HG02798 (cell line): ENCODE measurements at regions not wholly inside any gene's neighbourhood (a gene's known extent, or its start where the extent isn't known, plus 50 kb on each side); places are given as distances from the start of the nearest gene placed in this dataset.
A peak's percentile ranks its signal among the peaks of the same experiment; 100 is the strongest.
"Not testable (repeated sequence)": the region's sequence is repeated elsewhere in the genome, so short reads cannot be mapped to it uniquely, and the experiment has no call there.

ENCODE experiments used
- ATAC-seq: cut with Tn5 transposase; IDR thresholded peaks from one replicate; pipeline ENCODE4 v1.9.1; 2021; ENCODE audit warnings: mild to moderate bottlenecking; ENCODE audit not compliant: unreplicated experiment, poor library complexity

DNA sequence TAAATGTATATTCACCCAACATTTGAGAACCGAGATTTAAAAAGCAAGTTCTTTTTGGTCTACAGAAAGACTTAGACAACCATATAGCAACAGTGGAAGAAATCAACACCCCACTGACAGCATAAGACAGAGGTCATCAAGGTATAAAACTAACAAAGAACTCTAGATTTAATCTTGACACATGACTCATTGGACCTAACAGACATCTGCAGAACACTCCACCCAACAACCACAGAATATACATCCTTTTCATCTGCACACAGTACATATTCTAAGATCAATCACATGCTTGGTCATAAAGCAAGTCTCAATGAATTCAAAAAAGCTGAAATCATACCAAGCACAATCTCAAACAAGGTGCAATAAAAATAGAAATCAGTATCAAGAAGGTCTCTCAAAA is 65.8 kb downstream of the SPIN4 start:
- ATAC-seq = no peak

GRCh38 chrX:63284659-63285058 is 66.5 kb downstream of the SPIN4 start:
- ATAC-seq = no peak

GRCh38 chrX:63283348-63283747 is 67.8 kb downstream of the SPIN4 start:
- no peak for ATAC-seq

DNA sequence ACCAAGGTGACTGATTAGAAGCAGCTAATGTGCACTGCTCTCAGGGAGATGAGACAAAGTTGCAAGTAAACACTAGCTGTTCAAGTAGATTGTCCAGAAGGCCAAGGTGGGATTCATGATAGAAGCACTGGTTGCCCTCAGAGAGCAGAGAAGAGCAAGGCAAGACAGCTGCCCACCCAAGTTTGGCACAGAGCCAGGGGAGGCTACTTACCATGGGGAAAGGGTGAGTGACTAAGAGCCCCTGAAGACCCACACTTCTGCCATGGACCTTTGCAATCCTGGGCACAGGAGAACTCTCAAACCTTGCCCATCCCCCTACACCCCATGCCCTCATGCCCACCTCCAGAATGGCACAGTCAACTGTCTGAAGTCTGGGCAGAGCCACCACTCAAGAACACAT is 68.3 kb downstream of the SPIN4 start:
- no peak for ATAC-seq

- ATAC-seq = no peak
These were observed 69.1 kb downstream of the SPIN4 start for GRCh38 chrX:63282077-63282476.

DNA sequence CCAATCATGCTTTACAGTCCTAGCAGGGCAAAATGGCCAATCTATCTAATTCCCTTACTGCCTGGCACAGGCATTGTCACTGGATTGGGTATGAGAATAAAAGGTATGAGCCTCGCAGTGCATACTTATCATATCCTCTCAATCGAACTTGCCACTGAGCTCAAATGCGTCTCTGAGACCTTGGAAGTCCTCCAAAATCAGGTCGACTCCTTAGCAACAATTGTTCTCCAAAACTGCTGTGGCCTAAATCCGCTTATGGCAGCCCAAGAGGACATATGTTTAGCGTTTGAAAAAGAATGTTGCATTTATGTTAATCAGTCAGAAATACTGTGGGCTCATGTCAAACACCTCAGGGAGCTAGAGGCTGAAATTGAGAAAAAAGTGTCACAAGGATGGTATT is 69.7 kb downstream of the SPIN4 start:
- no peak for ATAC-seq

DNA sequence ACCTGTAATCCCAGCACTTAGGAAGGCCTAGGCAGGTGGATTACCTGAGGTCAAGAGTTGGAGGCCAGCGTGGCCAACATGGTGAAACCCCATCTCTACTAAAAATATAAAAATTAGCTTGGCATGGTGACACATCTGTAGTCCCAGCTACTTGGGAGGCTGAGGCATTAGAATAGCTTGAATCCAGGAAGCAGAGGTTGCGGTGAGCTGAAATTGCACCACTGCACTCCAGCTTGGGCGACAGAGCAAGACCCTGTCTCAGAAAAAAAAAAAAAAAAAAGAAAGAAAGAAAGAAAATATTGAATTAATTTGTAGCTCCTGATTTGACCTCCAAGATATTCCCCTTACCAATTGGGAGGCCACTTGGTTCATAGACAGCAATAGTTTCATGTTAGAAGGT is 73.7 kb downstream of the SPIN4 start:
- ATAC-seq = not testable (repeated sequence)

DNA sequence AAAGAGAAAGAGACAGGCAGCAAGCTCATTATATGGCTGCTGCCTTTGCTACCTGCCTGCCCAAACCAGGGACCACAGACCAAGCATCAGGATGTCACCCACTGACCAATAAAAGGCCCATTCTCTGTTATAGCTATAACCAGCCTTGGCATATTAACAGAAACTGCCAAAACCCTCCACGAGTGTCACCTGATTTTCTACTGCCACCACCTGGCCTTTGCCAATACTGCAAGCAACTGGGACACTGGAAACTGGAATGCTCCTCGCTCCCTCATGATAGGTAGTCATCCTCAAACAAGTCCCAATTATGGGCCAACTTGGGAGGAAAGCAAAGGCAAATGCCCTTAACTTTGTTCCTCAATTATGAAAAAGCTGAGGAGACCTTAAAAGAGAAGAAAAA is 76.0 kb downstream of the SPIN4 start:
- peak; percentile 58 for ATAC-seq

DNA sequence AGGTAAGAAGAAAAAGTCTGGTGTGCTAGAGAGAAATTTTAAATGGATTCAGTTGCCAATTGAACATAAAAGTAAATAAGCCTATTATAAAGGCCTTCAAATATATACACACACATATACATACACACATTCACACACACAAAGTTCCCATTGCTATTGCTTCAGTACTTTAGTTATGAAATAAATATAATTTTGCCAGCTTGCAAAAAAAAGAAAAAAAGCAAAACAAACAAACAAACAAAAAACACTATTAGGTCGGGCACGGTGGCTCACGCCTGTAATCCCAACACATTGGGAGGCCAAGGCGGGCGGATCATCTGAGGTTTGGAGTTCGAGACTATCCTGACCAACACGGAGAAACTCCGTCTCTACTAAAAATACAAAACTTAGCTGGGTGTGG is 80.3 kb downstream of the SPIN4 start:
- no peak for ATAC-seq

DNA sequence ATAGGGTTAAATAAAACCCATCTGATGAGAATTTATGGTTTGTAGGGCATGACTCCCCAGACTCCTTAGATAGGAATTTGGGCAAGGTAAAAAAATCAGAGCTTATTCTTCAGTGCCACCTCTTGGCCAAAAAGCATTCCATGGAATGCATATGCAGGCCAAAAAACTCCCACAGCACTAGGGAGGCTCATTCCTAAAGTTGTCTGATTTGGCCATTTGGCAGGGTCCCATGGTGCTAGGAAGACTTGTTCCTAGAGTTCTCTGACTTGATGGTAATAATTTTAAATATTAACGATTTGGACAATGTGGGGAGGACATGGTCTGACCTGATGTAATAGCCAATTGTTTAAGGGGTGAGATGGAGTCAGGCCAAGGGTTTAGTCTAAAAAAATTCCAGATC is 93.0 kb downstream of the SPIN4 start:
- no peak for ATAC-seq

DNA sequence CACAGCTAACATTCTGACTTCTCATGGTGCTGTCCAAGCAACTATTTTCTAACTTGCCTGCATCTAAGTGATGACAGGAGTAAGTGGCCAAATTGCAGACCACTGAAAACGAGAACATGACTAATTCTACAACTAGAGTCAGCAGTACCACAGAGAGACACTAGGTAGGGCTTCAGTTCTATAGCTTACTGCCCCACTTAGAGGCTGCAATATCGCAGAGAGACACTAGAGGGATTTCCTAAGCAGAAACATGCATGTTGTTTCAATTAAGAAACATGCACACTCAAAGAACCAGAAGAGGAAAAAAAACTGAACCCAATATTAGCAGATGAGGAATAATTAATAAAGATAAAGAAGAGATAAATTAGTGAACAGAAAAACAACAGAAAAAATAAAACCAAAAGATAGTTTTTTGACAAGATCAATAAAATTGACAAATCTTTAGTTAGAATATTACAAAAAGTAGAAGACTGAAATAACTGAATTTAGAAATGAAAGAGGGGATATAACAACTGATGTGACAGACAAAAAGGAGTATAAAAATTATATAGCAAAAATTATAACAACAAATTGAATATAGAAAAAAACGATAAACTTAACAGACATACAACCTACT is 100.8 kb downstream of the SPIN4 start:
- peak; percentile 100 for ATAC-seq

- not testable (repeated sequence) for ATAC-seq
These were observed 108.4 kb downstream of the SPIN4 start for GRCh38 chrX:63242689-63243088.

- ATAC-seq = not testable (repeated sequence)
These were observed 115.2 kb downstream of the SPIN4 start for GRCh38 chrX:63235963-63236362.

DNA sequence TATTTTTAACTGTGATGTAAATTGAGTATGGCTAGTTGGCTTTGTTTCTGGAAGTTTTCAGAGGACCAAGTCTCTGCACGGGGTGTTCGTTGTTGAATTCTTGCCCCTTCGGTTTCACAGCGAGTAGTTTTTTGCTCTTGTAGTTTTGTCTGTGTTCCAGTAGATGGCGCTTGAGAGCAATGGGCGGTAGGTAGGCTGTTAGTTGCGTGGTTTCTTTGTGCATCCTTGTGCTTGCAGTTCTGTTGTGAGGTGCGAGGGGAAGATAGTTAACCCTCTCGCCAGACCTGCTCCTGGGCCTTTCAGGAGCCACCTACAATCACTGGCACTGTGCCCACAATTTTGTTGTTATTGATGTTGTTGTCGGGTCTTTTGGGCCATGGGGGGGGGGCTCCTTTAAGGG is 118.1 kb downstream of the SPIN4 start:
- not testable (repeated sequence) for ATAC-seq

GRCh38 chrX:63218202-63218601 is 132.9 kb downstream of the SPIN4 start:
- not testable (repeated sequence) for ATAC-seq

DNA sequence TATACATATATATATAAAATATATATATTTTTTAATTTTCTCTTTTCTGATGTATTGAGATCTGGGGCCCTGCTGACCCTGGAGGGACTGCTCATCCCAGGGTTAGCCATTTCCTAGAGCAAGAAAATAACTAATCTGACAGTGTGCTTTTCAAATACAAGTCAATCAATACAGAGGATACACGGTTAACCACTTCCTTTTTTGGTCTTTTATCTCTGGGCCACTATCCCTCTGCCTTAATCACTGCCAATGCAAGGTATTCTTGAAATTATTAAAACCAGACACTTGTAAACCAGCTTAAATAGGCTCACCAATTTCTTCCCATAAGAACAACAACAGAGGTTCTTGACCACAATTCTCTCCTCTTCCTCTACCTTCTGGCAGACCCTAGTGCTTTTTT is 133.6 kb downstream of the SPIN4 start:
- not testable (repeated sequence) for ATAC-seq

- ATAC-seq = peak; percentile 76
These were observed 141.5 kb downstream of the SPIN4 start for GRCh38 chrX:63209645-63210044.

- ATAC-seq = peak; percentile 51
These were observed 142.0 kb downstream of the SPIN4 start for GRCh38 chrX:63209128-63209527.

DNA sequence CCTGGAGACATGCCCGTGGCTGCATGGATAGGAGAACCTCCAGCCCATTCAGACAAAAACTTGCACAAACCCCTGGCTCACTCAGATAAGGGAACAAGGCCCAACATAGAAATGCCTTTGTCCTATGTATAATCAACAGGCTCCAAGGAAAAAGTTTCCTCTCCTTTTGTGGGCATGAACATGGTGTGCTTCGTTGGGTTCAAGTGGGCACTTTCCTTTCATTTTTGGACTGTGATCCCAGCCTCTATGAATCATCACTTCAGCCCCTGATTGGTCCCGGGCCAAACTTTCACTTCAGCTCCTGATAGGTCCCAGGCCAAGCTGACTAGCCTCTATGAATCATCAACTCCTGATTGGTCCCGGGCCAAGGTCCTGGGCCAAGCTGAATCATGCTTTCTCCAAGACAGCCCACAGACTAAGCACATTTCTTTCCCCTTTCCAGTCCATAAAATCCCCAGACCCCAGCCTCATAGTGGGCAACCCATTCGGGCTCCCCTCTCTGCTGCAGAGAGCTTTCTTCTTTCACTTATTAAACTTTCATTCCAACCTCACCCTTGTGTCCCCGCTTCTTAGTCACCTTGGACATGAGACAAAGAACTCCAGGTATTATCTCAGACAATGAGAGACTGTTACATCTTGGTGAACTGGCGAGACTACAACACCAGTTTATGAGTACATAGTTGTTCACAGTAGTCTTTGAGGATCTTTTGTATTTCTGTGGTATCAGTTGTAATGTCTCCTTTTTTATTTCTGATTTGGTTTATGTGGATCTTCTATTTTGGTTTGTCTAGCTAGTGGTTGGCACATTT is 146.7 kb downstream of the SPIN4 start:
- not testable (repeated sequence) for ATAC-seq

- not testable (repeated sequence) for ATAC-seq
These were observed 149.1 kb downstream of the SPIN4 start for GRCh38 chrX:63201987-63202386.

GRCh38 chrX:63198693-63199092 is 152.4 kb downstream of the SPIN4 start:
- ATAC-seq = peak; percentile 48
